ENCODE measurements at regions not wholly inside any gene's neighbourhood (a gene's known extent, or its start where the extent isn't known, plus 50 kb on each side); places are given as distances from the start of the nearest gene placed in this dataset.
"Not testable (repeated sequence)": the region's sequence is repeated elsewhere in the genome, so short reads cannot be mapped to it uniquely, and the experiment has no call there.

DNA sequence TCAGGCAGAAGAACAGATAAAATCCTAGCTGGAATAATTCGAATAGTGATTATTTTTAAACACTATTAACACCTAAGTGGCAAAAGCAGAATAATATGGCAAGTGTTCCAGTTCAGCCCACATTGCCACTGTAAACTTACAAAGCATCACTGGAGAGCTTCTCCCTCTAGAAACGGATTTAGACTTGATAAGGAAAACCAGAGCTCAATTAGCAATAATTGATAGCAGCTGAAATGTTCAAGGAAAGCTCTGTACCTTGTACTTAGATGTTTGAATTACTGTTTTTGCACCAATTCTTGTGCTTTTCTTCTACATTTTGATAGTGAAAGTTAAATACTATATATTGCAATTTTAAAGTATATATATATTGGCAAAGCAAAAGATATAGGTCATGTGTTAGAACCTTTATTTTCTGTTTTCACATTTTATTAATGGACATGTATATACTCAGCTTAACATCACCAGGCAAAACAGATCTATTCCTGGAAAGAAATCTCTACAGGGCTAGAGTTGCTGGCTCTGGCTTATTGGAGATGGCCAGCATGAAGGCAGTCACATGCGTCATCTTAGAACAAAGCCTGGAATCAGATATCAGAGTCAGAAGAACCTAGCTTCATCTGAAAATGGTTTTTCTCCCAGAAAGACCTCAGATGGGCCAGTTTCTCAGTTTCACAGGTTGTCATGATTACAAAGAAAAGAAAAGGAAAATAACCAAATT lies 149.1 kb upstream of the CTAGE1 start:
- no peak for DNase-seq (ENCODE audit: low read depth)

DNA sequence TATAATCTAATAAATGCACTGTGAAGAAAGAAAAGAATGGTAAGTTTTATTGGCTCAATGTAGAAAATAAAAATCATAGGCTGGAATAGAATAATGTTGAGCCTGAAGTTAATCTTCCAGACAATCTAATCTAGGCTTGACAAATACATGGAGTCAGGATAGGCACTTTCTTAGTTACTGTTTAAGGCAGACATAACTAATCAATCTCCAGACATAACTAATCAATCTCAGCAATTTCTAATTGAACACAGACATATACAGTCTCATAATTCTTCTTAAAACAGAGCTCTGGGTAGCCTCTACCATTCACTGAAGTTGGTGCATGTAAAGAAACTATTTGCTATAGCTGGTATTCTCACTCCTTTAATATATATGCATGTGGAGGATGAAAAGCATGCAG lies 150.1 kb upstream of the CTAGE1 start:
- DNase-seq (ENCODE audit: low read depth): no peak

DNA sequence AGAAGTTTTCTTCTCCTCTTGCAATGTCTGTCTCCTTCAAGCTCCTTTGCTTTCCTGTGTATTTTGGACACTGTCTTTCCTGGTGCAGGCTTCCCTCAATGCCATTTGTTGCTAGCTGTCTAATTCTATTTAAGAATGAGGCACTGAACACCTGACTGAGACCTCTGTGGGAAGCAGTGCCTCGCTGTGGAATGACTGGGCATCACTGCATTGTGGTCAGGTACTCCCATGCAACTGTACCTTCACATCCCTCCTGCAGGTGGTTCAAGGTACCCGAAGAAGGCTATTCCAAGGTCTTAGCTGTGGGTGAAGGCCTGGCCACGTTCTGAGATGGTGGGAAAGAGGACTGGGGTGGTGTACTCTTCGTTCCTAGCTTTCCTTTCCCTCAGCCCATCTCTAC lies 152.8 kb upstream of the CTAGE1 start:
- DNase-seq (ENCODE audit: low read depth): no peak

DNA sequence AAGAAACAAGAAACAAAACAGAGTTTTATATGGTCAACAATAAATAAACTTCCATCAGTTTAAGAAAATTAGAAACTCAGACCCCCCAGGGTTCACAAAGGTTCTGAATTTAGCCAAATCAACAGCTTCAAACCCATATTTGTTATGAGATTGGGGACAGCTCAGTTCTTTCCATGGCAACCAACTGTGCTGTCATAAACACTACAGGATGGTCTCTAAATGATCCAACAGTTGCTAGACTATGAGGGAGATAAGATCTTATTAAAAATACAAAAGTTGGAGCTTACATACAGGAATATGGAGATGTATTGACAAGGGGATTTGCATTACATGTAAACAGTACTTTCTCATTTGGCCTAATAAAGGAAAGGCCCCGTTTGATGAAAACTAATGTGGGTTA lies 154.6 kb upstream of the CTAGE1 start:
- DNase-seq (ENCODE audit: low read depth): no peak

DNA sequence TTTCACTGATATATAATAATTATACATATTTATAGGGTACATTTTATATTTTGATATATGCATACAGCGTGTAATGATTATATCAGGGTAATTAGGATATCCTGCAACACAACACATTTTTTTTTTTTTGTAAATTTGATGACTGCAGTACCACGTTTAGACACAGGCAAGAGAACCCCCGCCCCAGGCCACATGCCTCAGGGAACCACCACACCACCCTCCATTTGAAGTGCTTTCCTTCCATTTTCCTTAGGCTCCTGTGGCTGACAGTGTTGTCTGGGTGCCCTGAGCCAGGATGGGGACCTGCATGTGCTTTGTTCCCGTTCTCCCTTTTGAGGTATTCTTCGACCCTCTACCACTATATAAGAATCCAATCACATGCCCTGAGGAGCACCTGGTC lies 161.6 kb upstream of the CTAGE1 start:
- DNase-seq (ENCODE audit: low read depth): no peak

DNA sequence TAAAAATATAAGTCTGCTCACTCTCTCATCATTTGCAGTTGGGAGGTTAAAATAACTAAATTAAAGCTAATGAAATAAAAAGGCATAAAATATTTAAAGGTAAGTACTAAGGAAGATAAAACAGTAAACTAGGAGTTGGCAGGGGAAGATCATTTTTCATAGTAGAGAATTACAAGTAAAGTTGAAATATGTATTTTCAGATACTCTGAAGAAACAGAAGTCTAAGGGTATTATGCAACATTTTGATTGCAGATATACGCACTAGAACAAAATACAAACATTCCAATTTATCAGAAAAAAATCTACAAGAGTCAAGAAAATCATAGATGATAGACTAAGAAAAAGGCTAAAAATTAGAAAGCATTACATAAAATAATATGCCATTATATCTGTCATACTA lies 167.6 kb upstream of the CTAGE1 start:
- no peak for DNase-seq (ENCODE audit: low read depth)

DNA sequence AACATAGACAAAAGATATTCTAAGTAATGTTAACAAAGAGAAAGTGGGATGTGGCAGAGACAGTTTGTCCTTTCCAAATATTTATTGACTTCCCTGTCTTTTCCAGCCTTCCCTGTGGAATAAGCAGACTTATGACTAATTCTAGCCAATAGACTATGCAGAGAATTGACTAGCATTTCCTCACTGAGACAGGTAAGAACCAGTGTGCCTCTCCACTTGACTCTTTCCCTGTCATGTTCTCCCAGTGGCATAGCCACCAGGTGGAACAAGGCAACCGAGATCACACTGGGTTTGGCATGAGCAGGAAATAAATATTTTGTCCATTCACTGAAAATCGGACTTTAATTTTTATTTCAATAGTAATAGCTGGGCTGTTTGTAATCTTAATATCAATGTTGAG lies 168.1 kb upstream of the CTAGE1 start:
- no peak for DNase-seq (ENCODE audit: low read depth)

DNA sequence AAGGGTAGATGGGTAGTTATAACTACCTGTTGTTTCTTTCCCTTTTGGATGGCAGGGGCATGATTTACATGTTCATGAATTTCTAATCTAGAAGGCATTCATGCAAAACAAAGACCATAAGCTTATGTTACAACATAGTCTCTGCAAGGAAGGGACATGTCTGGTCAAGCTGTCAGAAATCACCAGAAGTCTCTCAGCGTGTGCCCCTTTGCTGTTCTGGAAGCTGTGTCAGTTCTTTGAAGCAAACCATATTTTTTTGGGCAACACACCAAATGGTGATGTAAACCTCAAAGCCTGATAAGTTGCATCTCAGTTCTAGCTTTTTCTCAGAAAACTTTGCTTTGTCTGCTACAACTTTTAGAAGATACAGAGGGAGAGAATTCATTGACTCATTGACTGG lies 173.5 kb upstream of the CTAGE1 start:
- no peak for DNase-seq (ENCODE audit: low read depth)

DNA sequence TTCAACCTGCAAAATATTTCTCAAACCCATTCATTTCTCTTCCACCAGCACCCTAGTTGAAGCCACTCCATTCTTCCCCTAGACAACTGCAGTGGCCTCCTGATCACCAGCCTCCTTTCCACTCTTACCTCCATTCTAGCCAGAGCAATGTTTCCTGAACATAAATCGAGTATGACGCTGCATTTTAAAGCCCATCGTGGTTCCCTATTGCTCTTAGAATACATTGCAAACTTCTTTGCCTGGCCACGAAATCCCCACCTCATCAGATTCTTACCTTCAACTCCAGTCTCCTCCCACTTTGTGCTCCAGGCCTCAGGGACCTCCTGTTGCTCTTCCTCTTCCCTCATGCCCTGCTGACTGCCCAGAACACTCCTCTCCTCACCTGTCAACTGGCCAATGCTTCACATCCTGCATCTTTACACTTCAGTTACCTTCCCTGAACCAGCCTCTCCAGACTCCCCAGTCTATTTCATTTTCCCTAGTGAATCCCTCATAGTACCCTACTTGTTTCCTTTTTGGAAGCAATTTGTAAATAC lies 176.5 kb upstream of the CTAGE1 start:
- no peak for DNase-seq (ENCODE audit: low read depth)

DNA sequence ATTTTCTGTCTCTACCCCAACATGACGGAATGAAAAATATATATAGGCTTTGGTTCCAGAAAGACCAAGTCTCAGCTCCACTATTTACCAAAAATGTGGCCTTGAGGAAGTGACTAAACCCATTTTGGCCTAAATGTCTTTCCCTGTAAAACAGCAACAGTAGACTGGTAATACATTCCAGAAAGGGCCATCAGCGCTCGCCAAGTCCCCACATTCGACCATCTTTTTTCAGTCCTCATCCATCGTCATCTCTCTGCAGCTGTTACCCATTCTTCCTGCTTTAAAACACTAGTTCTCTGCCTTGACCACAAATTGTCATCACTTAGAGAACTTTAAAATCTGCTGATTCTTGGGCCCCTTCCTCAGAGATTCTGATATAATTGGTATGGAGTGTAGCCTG lies 183.8 kb upstream of the CTAGE1 start:
- DNase-seq (ENCODE audit: low read depth): no peak

DNA sequence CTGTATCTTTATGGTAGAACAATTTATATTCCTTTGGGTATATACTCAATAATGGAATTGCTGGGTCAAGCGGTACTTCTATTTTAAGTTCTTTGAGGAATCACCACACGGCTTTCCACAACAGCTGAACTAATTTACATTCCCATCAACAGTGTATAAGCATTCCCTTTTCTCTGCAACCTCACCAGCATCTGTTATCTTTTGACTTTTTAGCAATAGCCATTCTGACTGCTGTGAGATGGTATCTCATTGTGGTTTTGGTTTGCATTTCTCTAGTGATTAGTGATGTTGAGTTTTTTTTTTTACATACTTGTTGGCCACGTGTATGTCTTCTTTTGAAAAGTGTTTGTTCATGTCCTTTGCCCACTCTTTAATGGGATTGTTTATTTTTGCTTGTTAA lies 184.7 kb upstream of the CTAGE1 start:
- DNase-seq (ENCODE audit: low read depth): not testable (repeated sequence)

DNA sequence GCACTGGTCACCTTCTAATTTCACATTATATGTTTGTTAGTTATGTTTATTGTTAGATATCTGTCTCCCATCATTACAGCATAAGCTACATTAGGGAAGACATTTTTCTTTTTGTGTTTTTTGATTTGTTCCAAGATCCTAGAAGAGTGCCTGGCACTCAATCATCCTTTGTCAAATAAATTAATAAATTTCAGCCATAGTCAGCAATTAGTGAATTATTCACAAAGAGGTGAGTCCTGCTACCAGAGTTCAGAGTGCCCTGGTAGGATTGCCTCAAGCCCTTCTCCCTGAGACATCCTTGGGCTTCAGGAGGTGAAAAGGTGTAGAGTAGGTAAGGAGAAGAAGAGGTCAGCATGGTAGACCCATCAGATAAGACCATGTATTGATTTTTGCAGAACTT lies 186.2 kb upstream of the CTAGE1 start:
- no peak for DNase-seq (ENCODE audit: low read depth)

DNA sequence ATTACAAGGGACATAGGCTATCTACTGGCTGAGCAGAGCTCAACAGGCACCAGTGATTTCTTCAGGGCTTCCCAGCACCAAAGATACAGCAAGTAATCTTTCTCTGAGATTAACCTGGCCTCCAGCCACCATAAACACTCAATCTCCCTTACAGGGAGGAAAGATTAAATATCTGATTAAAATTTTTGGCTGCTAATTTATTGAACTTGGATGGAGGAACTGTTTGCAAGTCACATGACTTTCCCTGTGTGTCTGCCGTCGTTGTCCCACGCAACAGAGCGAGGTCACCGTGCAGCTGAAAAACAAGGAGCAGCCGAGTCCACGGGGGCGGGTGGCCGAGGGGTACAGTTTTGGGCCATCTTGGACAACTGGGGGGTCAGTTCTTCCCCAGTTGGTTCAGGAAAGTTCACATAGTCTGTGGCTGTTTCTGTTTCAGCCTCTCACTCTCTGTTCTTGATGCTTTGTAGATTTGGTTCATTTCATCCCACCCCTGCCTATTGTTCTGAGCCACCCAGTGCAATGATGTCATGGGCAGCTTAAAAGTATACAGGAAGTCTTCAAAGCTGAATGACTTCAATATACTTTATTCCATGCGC lies 186.8 kb upstream of the CTAGE1 start:
- DNase-seq (ENCODE audit: low read depth): no peak

DNA sequence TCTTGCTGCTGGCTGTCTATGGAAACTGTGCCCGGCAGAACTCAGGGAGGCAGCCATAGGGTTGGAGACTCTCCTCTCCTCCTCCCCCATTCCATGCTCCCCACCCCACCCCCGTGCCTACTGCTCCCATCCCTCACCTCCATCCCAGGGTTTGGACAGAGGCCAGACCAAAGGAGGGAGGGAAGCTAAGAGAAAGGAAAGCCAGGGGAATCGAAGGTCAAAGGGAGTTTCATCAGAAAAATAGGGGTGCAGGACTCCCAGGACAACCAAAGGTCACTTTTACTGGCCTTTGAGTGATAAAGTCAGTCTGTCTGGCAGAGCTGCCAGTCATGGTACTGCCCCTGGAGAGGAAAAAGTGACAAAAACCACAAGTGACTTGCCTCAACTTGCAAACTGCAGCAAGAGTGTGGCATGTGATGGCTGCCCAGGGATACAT lies 187.3 kb upstream of the CTAGE1 start:
- no peak for DNase-seq (ENCODE audit: low read depth)

DNA sequence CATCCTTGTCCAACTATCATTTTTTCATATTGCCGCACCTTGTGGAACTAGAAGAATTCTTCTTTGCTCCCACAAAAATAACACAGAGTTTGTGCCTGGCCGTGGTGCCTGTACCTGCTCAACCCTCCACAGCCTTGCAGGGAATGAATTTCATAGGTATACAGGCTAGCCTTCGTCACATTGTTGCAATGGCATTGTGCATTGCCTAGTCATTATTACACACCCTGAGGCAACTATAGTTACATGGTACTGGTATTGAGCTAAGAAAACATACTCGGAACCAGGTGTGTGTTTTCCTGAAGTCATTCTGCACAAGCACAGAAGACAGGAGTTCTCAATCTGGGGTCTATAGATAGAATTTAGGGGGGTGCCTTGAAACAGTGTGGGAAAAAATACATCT lies 188.0 kb upstream of the CTAGE1 start:
- no peak for DNase-seq (ENCODE audit: low read depth)

DNA sequence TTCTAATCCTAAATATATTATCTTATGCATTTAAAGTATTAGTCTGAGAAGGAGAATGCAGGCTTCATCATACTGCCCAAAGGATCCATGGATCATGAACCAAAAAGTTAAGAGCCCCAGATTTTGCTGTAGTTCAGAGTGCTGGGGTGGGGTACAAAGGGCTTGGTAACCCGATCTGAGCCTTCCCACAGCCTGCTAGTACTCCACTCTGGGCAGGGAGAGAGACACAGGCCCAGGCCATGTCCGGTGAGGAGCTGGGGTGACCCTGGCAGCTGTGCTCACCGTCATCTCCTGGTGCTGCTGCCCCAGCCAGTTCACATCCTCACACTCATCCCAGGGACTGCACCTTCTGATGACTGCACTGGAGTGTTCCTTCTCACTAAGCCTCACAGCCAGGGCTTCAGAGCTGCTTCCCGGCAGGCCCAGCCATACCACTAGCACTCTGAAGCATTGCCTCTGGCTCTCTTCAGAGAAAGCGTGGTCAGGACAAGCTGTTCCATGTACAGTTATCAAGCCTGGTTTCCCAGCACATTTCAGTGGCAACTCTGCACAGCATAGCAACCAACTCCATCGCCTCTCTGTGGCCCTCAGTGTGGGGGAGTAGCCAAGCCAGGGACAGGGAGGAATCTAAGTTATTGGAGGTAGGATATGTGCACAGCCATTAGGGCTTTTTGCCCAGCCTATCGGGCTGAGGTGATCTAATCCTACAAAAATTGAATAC lies 189.0 kb upstream of the CTAGE1 start:
- no peak for DNase-seq (ENCODE audit: low read depth)

DNA sequence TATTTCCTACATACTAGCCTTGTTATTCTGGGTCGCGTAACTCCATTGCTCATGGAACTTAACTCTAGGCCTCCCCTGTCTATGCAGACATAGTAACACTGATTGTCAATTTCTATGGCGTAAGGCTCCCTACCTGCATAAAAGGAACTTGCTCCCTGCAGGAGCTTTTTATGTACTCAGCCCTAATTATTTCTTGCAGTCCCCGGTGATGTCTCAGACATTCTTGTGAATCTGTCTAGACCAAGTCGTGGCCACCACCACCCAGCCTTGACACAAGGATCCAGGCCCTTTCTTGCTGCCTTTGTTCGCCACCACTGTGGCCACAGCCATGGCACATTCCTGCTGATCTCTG lies 189.5 kb upstream of the CTAGE1 start:
- DNase-seq (ENCODE audit: low read depth): no peak

DNA sequence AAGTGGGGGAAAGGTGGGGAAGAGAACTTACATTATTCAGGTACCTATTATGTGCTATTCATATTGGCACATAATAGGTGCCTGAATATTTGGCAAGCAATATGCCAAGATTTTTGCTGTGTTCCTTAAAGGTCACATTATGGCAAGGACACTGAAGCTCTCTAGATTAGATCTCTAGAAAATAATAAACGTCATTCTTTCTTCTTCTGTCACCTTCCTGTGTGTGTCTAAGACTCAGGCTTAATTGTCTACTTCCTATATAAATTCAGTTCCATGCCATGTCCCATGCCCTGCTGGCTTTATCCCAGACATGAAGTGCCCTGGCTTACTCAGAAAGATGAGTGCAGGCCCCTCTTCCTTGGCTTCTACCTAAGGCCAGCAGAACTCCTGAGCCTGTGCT lies 191.1 kb upstream of the CTAGE1 start:
- DNase-seq (ENCODE audit: low read depth): no peak

DNA sequence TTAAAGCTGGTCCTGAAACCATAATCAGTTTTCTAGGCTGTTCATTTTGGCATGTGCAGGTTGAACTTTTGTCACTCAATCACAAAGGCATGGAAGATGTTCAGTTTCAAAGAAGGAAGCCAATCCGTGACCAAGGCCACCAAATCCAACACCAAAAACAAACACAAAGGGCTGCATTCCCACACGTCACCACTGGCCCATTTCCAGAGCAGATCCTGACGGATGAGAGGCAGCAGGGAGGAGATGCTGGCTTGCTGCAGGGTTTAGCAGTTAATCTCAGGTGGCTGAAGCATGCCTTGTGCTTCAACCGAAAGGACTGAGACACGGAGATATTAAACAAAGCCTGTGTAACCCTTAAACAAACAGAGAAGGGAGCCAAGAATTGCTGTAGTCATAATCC lies 191.9 kb upstream of the CTAGE1 start:
- no peak for DNase-seq (ENCODE audit: low read depth)

DNA sequence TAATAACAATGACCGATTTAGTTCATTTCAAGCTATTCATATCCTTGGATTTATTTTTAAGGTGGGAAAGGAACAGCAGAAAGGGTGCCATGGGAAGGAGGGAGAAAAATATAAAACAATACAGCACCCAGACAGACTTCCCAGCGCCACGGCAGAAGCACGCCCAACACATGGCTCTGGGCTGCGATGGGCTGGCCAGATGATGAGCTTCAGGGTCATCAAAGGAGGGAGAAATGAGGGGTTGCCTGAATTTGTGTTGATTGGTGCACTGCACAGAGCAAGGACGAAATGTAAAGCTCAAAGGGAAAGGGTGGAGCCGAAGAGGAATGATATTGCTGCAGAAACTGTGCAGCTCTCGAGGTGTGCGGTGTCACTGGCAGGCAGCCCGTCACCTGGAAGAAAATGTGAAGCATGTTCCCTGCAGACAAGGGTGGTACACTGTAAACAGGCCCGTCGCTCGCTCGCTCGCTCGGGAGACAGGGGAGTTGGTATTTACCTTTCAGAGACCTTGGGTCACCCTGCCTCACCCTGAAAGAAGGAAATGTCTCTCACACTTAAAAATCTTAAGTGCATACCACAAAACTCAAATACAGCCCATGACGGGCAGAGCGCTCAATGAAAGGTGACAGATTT lies 195.5 kb upstream of the CTAGE1 start:
- no peak for DNase-seq (ENCODE audit: low read depth)

DNA sequence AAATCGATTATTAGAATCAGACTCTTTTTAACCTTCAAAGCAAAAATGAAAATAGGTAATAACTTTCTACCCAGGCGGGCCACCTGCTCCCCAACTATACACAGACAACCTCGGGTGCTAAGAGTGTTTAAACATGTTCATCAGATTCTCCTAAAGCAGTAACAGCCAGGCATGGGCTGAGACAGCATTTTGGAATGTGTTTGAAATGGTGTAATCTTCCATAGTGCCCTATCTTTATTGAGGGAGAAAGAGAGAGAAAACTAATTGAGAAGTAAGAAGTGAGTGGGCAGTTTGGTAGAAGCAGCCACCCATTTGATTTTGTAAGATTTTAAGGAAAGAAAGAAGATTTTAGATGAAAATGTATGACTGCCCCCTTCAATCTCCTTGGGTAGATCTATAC lies 196.1 kb upstream of the CTAGE1 start:
- DNase-seq (ENCODE audit: low read depth): no peak

DNA sequence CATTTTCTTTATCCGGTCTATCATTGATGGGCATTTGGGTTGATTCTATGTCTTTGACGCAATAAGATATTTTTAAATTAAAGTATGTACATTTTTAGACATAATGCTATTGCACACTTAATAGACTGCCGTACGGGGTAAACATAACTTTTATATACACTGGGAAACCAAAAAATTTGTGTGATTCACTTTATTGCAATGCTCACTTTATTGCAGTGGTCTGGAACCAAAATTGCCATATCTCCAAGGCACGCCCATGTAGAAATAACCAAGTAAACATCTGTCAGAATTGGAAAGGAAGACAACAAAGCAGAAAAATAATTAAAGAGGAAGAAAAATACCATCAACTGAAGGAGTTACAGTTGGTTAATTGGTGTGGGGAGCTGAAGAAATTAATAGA lies 205.8 kb upstream of the CTAGE1 start:
- no peak for DNase-seq (ENCODE audit: low read depth)

DNA sequence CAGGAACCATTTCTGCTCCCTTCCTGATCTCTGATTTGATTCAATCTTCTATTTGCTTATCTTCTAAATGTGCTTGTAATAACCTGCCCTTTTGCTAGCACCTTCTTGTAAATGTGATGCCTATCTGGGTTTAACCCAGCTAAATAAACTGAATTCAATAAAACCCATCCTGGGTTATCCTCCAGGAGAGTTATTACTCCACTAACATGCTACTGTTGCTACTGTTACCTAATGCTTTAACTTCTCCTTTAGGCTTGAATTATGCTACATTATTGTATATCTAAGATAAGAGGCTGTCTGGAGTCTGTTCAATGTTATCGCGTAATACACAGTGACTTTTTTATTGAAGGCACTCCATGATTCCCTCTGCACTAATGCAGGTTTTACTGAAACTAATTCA lies 206.5 kb upstream of the CTAGE1 start:
- DNase-seq (ENCODE audit: low read depth): no peak

Measured in stimulated activated CD8-positive, alpha-beta memory T cell treated with anti-CD3 and anti-CD28 coated beads, Interleukin-12 subunit alpha, Interleukin-12 subunit beta, amount 100 ng/mL, for 4 hours (primary cell).